Keratinocyte (primary cell): ENCODE measurements at regions not wholly inside any gene's neighbourhood (a gene's known extent, or its start where the extent isn't known, plus 50 kb on each side); places are given as distances from the start of the nearest gene placed in this dataset.

Source experiments
- DNase-seq: peaks from one replicate; pipeline ENCODE4 v3.0.0-alpha.2; 2011; ENCODE audit warnings: low read depth, missing footprints, low spot score
- FAIRE-seq: peaks from 2 replicates; lab custom pipeline; 2011; peaks lifted over from hg19 to GRCh38; lab: Jason Lieb, UNC
- H2AFZ ChIP-seq: 2 replicates; pipeline ENCODE4 v1.6.0; 2012; ENCODE audit warnings: low read length, control low read depth, inconsistent platforms; ENCODE audit not compliant: control insufficient read depth
- H3K27ac ChIP-seq: 2 replicates; pipeline ENCODE4 v1.5.1; 2011; ENCODE audit warnings: low read length; ENCODE audit not compliant: control insufficient read depth, insufficient read depth
- H3K27me3 ChIP-seq: 3 replicates; pipeline ENCODE4 v1.6.0; 2011; ENCODE audit warnings: low read length; ENCODE audit not compliant: control insufficient read depth, insufficient read depth; ENCODE audit errors: extremely low read depth
- H3K36me3 ChIP-seq, 2 experiments: 2 replicates in 1 of 2; 3 replicates in 1 of 2; pipeline ENCODE4 v1.5.1; 2011; ENCODE audit warnings: low read length in 2 of 2, mild to moderate bottlenecking in 1 of 2; ENCODE audit not compliant: control insufficient read depth in 2 of 2, insufficient read depth in 2 of 2; ENCODE audit errors: extremely low read depth in 1 of 2
- H3K4me1 ChIP-seq: 3 replicates; pipeline ENCODE4 v1.5.1; 2011; ENCODE audit warnings: low read length; ENCODE audit not compliant: control insufficient read depth, insufficient read depth; ENCODE audit errors: extremely low read depth
- H3K4me2 ChIP-seq: 3 replicates; pipeline ENCODE4 v1.6.0; 2011; ENCODE audit warnings: low read depth, low read length; ENCODE audit not compliant: control insufficient read depth, insufficient read depth; ENCODE audit errors: extremely low read depth
- H3K4me3 ChIP-seq, 3 experiments: fragments of 200-600 bp in 1 of 3; sonication (generic) in 1 of 3; 2 replicates in 2 of 3; 3 replicates in 1 of 3; pipeline ENCODE4 v1.5.1; 2011 to 2016; ENCODE audit warnings: low read length in 3 of 3, mild to moderate bottlenecking in 3 of 3, control low read depth in 2 of 3, inconsistent platforms in 1 of 3, low read depth in 1 of 3, mixed read lengths in 1 of 3, mixed run types in 1 of 3, moderate library complexity in 1 of 3; ENCODE audit not compliant: control insufficient read depth in 2 of 3, insufficient read depth in 2 of 3; ENCODE audit errors: extremely low read depth in 1 of 3
- H3K79me2 ChIP-seq: 2 replicates; pipeline ENCODE4 v1.6.0; 2012; ENCODE audit warnings: low read length; ENCODE audit not compliant: control insufficient read depth, insufficient read depth
- H3K9ac ChIP-seq: 3 replicates; pipeline ENCODE4 v1.6.0; 2011; ENCODE audit warnings: low read length; ENCODE audit not compliant: control insufficient read depth, insufficient read depth; ENCODE audit errors: extremely low read depth
- H3K9me1 ChIP-seq: 3 replicates; pipeline ENCODE4 v1.6.0; 2011; ENCODE audit warnings: low read length; ENCODE audit not compliant: control insufficient read depth, insufficient read depth; ENCODE audit errors: extremely low read depth
- H3K9me3 ChIP-seq: 2 replicates; pipeline ENCODE4 v1.5.1; 2012; ENCODE audit warnings: low read depth, low read length; ENCODE audit not compliant: control insufficient read depth
- H4K20me1 ChIP-seq: 3 replicates; pipeline ENCODE4 v1.6.0; 2011; ENCODE audit warnings: low read length; ENCODE audit not compliant: control insufficient read depth, insufficient read depth; ENCODE audit errors: extremely low read depth
- EZH2 ChIP-seq: IDR thresholded peaks from one replicate; pipeline ENCODE4 v1.6.1; 2012; ENCODE audit warnings: inconsistent platforms, mild to moderate bottlenecking, low read length, moderate library complexity
- dilution Hi-C: fragments of 300-500 bp; cut with MboI; formaldehyde crosslinking; loops from one replicate; pipeline ENCODE4 v1.7.0; 2020; ENCODE audit warnings: low sequenced_read_pairs; ENCODE audit not compliant: extremely low pct_ligation_motif_present
- TF ChIP-seq, protein P1 (sequence below), 3 experiments: IDR thresholded peaks in 1 of 3; conservative IDR thresholded peaks in 1 of 3; optimal IDR thresholded peaks in 1 of 3; 2 replicates in 2 of 3; 3 replicates in 1 of 3; pipeline versions ENCODE3 to v1.5.1; 2011; ENCODE audit warnings: low read length in 3 of 3, mild to moderate bottlenecking in 3 of 3, moderate library complexity in 2 of 3, control low read depth in 1 of 3, inconsistent platforms in 1 of 3; ENCODE audit not compliant: insufficient read depth in 2 of 3; ENCODE audit errors: extremely low read depth in 1 of 3

DNA sequence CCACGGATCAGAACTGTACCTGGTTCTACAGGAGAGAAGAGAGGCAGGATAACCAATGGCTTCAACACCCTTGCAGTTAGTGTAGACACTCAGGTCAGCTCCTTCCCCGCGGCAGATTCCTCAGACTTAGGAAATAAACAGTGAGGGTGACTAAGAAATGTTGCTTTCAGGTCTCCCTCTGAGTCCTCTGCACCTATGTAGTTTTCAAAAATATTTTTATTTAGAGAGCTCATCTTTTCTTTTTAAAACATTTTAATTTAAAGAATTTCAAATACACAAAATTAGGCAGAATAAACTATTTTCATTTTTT is 195.2 kb downstream of the KLF12 start:
- H3K9ac ChIP-seq = no peak overlapping the region
- DNase-seq (no peak), FAIRE-seq (peak; percentile 13)
- H2AFZ ChIP-seq = no peak overlapping the region
- H3K4me2 ChIP-seq = peak overlapping the region; percentile 3
- peaks cover 21% of the 10 kb centered on the region for H3K4me1 ChIP-seq
- TF ChIP-seq, protein P1, sequence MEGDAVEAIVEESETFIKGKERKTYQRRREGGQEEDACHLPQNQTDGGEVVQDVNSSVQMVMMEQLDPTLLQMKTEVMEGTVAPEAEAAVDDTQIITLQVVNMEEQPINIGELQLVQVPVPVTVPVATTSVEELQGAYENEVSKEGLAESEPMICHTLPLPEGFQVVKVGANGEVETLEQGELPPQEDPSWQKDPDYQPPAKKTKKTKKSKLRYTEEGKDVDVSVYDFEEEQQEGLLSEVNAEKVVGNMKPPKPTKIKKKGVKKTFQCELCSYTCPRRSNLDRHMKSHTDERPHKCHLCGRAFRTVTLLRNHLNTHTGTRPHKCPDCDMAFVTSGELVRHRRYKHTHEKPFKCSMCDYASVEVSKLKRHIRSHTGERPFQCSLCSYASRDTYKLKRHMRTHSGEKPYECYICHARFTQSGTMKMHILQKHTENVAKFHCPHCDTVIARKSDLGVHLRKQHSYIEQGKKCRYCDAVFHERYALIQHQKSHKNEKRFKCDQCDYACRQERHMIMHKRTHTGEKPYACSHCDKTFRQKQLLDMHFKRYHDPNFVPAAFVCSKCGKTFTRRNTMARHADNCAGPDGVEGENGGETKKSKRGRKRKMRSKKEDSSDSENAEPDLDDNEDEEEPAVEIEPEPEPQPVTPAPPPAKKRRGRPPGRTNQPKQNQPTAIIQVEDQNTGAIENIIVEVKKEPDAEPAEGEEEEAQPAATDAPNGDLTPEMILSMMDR (optimal IDR thresholded peaks at IDR 0.05 in 1 of 3, IDR thresholded peaks at IDR 0.05 in 1 of 3, conservative IDR thresholded peaks at IDR 0.05 in 1 of 3; ENCODE audit: extremely low read depth in 1 of 3, insufficient read depth in 2 of 3, low read length in 3 of 3) = no peak
- TF ChIP-seq EZH2 = no peak
- H3K79me2 ChIP-seq = no peaks in the 10 kb centered on the region
- no peaks in the 10 kb centered on the region for H3K27me3 ChIP-seq
- no peaks in the 10 kb centered on the region for H3K36me3 ChIP-seq
- no peaks in the 10 kb centered on the region for H3K9me3 ChIP-seq
- H3K4me3 ChIP-seq = no peak overlapping the region
- no peaks in the 10 kb centered on the region for H4K20me1 ChIP-seq
- no peak overlapping the region for H3K27ac ChIP-seq
- dilution Hi-C loops = no loop called here
- H3K9me1 ChIP-seq = no peaks in the 10 kb centered on the region

DNA sequence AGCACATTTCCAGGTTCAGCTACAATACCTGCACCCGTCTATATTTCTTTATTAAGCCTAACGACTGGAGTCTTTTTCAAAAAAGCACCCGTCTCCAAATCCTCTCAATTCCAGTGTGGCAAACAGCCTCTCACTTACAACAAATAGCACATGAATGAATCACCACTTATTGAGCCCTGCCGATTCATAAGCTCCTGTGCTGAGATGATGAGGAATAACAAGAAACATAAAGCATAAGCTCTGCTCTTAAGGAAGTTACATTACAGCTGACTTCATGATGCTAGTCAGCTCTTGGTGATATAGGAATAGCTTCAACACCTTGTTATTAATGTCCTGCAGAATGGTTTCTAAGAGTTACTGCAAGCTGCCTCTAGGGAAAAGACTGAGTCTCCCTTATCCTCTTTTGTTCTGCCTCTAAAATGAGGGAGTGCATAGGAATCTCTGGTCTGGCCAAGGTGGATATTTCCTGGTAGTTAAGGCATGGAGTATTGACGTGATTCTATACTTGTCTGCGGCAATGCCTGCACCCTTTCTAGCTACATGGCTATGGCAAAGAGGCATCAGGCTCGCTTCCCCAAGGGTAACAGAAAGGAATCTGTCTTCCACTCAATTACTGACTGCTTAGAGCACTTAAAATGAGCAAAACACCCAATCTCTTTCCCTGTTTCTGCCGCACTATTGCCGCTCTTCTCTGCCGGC is 195.7 kb downstream of the KLF12 start:
- Histone ChIP-seq H3K9me1 (no peaks in the 10 kb centered on the region), H3K4me3 (no peak overlapping the region), H2AFZ (no peak overlapping the region), H4K20me1 (no peaks in the 10 kb centered on the region), H3K79me2 (no peaks in the 10 kb centered on the region), H3K9ac (no peak overlapping the region), H3K4me1 (peaks cover 23% of the 10 kb centered on the region), H3K4me2 (peak overlapping the region; percentile 3), H3K27ac (no peak overlapping the region), H3K27me3 (no peaks in the 10 kb centered on the region), H3K9me3 (no peaks in the 10 kb centered on the region), H3K36me3 (no peaks in the 10 kb centered on the region)
- TF ChIP-seq EZH2 = no peak
- TF ChIP-seq, protein P1 (optimal IDR thresholded peaks at IDR 0.05 in 1 of 3, IDR thresholded peaks at IDR 0.05 in 1 of 3, conservative IDR thresholded peaks at IDR 0.05 in 1 of 3; ENCODE audit: extremely low read depth in 1 of 3, insufficient read depth in 2 of 3, low read length in 3 of 3) = no peak
- FAIRE-seq (peak; percentile 99), DNase-seq (peak; percentile 35)
- dilution Hi-C loops = no loop called here
